ENCODE measurements at regions not wholly inside any gene's neighbourhood (a gene's known extent, or its start where the extent isn't known, plus 50 kb on each side); places are given as distances from the start of the nearest gene placed in this dataset.
A peak's percentile ranks its signal among the peaks of the same experiment; 100 is the strongest.
"Not testable (repeated sequence)": the region's sequence is repeated elsewhere in the genome, so short reads cannot be mapped to it uniquely, and the experiment has no call there.

- no peak overlapping the region for H3K4me3 Mint-ChIP-seq
- no peak overlapping the region for H3K4me3 ChIP-seq
- no peaks in the 10 kb centered on the region for H3K9me3 Mint-ChIP-seq
Measured at GRCh38 chr5:126004636-126005035, 418.6 kb upstream of the GRAMD2B start.

DNA sequence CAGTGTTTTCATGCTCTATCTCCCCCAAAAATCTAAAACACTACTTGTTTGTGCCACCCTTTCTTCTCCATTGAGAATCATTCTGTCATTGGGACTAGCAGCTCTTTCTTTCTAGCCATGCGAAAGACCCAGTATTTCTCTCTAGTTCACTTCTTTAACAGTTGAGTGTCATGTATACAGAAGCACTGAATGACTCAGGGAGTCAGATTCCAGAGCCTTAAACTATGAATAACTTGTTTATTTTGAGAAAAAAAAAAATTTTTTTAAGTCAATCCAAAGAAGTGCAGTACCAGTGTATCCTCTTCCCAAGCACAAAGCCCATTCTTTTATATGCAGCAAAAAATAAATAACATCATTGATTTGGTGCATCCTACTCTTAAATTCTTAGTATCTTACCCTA lies 415.4 kb upstream of the GRAMD2B start:
- H3K4me3 ChIP-seq = no peak overlapping the region
- H2AFZ ChIP-seq (replicated peaks) = no peak overlapping the region
- H3K4me3 Mint-ChIP-seq = no peak overlapping the region
- H3K27me3 ChIP-seq = no peaks in the 10 kb centered on the region
- no peaks in the 10 kb centered on the region for H3K27me3 Mint-ChIP-seq (ENCODE audit: insufficient read depth, low read depth)
- H4K20me1 ChIP-seq (ENCODE audit: low read depth) = no peaks in the 10 kb centered on the region
- H3K79me2 ChIP-seq (ENCODE audit: low read depth) = no peaks in the 10 kb centered on the region
- peaks cover 13% of the 10 kb centered on the region for H3K4me1 Mint-ChIP-seq
- H3K27ac ChIP-seq = no peak overlapping the region
- H3F3A ChIP-seq (ENCODE audit: low read depth) = no peaks in the 10 kb centered on the region
- TF ChIP-seq EZH2 (IDR thresholded peaks at IDR 0.05) = no peak
- no peak for TF ChIP-seq CTCF (IDR thresholded peaks at IDR 0.05)
- H3K27ac Mint-ChIP-seq = no peak overlapping the region
- no peak overlapping the region for H3K4me2 ChIP-seq
- no peaks in the 10 kb centered on the region for H3K9me3 Mint-ChIP-seq
- H3K9me3 ChIP-seq (ENCODE audit: low read depth) = no peaks in the 10 kb centered on the region
- H3K9ac ChIP-seq = no peak overlapping the region
- H3K36me3 Mint-ChIP-seq = no peaks in the 10 kb centered on the region
- H3K4me1 ChIP-seq = peaks cover 5% of the 10 kb centered on the region
- no peaks in the 10 kb centered on the region for H3K36me3 ChIP-seq
- no peak for DNase-seq (ENCODE audit: low spot score)

More at GRCh38 chr5:126004636-126005035, 418.6 kb upstream of the GRAMD2B start:
- TF ChIP-seq EZH2 (IDR thresholded peaks at IDR 0.05) (no peak), EZH2phosphoT487 (IDR thresholded peaks at IDR 0.05) (no peak), CTCF (IDR thresholded peaks at IDR 0.05) (no peak)
- no peaks in the 10 kb centered on the region for H4K20me1 ChIP-seq (ENCODE audit: low read depth)
- H3K4me1 ChIP-seq = peaks cover 10% of the 10 kb centered on the region
- H3K27ac Mint-ChIP-seq = no peak overlapping the region
- no peak overlapping the region for H3K4me2 ChIP-seq
- H3K79me2 ChIP-seq (ENCODE audit: low read depth) = no peaks in the 10 kb centered on the region
- H3K36me3 ChIP-seq = no peaks in the 10 kb centered on the region
- H3K36me3 Mint-ChIP-seq = no peaks in the 10 kb centered on the region
- DNase-seq (ENCODE audit: low spot score) = no peak
- H3K9ac ChIP-seq = no peak overlapping the region
- no peaks in the 10 kb centered on the region for H3F3A ChIP-seq (ENCODE audit: low read depth)
- H3K27me3 Mint-ChIP-seq (ENCODE audit: insufficient read depth, low read depth) = no peaks in the 10 kb centered on the region
- H2AFZ ChIP-seq (replicated peaks) = no peak overlapping the region
- peaks cover 28% of the 10 kb centered on the region for H3K4me1 Mint-ChIP-seq
- H3K27me3 ChIP-seq = no peaks in the 10 kb centered on the region
- no peak overlapping the region for H3K27ac ChIP-seq
- no peaks in the 10 kb centered on the region for H3K9me3 ChIP-seq (ENCODE audit: low read depth)

GRCh38 chr5:126009566-126009965 lies 413.6 kb upstream of the GRAMD2B start:
- Histone ChIP-seq H3F3A (ENCODE audit: low read depth) (no peaks in the 10 kb centered on the region), H3K79me2 (ENCODE audit: low read depth) (no peaks in the 10 kb centered on the region), H3K9me3 (ENCODE audit: low read depth) (no peaks in the 10 kb centered on the region), H2AFZ (replicated peaks) (peak overlapping the region; percentile 8), H3K27me3 (no peaks in the 10 kb centered on the region), H3K4me1 (peaks cover 2% of the 10 kb centered on the region), H3K9ac (no peak overlapping the region), H3K27ac (no peak overlapping the region), H3K36me3 (no peaks in the 10 kb centered on the region), H4K20me1 (ENCODE audit: low read depth) (no peaks in the 10 kb centered on the region), H3K4me3 (no peak overlapping the region), H3K4me2 (no peak overlapping the region)
- no peaks in the 10 kb centered on the region for H3K36me3 Mint-ChIP-seq
- no peak for DNase-seq (ENCODE audit: low spot score)
- H3K4me1 Mint-ChIP-seq = peaks cover 10% of the 10 kb centered on the region
- TF ChIP-seq EZH2 (IDR thresholded peaks at IDR 0.05) (no peak), CTCF (IDR thresholded peaks at IDR 0.05) (no peak), EZH2phosphoT487 (IDR thresholded peaks at IDR 0.05) (no peak)
- H3K27me3 Mint-ChIP-seq (ENCODE audit: insufficient read depth, low read depth) = no peaks in the 10 kb centered on the region
- H3K9me3 Mint-ChIP-seq = no peaks in the 10 kb centered on the region
- H3K4me3 Mint-ChIP-seq = no peak overlapping the region
- no peak overlapping the region for H3K27ac Mint-ChIP-seq

DNA sequence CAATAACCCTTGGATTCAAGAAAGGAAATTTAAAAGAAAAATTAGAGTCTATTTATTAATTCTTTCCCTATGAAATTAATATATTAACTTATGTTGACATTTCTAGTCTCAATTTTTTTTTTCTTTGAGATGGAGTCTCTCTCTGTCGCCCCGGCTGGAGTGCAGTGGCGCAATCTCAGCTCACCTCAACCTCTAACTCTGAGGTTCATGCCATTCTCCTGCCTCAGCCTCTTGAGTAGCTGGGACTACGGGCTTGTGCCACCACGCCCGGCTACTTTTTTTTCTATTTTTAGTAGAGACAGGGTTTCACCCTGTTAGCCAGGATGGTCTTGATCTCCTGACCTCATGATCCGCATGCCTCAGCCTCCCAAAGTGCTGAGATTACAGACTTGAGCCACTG lies 411.7 kb upstream of the GRAMD2B start:
- H3K36me3 Mint-ChIP-seq; H3K79me2 ChIP-seq (ENCODE audit: low read depth); H2AFZ ChIP-seq (replicated peaks); H3K9me3 ChIP-seq (ENCODE audit: low read depth); H3K27ac Mint-ChIP-seq; H3K4me2 ChIP-seq; H3K27me3 ChIP-seq; H4K20me1 ChIP-seq (ENCODE audit: low read depth); H3K36me3 ChIP-seq; DNase-seq (ENCODE audit: low spot score); H3K4me3 Mint-ChIP-seq; H3K27ac ChIP-seq; H3F3A ChIP-seq (ENCODE audit: low read depth); H3K4me3 ChIP-seq; H3K9me3 Mint-ChIP-seq; H3K27me3 Mint-ChIP-seq (ENCODE audit: insufficient read depth, low read depth); H3K9ac ChIP-seq: not testable (repeated sequence)
- H3K4me1 ChIP-seq = peaks cover 16% of the 10 kb centered on the region
- H3K4me1 Mint-ChIP-seq = peaks cover 22% of the 10 kb centered on the region
